ENCODE measurements at regions not wholly inside any gene's neighbourhood (a gene's known extent, or its start where the extent isn't known, plus 50 kb on each side); places are given as distances from the start of the nearest gene placed in this dataset.

GRCh38 chr1:168987330-168987729, 119.2 kb upstream of the ATP1B1 start:
- Histone ChIP-seq H3K4me3 (no peak overlapping the region), H3K27ac (no peak overlapping the region)

- H3K27ac ChIP-seq = no peak overlapping the region
- no peak overlapping the region for H3K4me3 ChIP-seq
Observed at GRCh38 chr1:168987923-168988322, 118.6 kb upstream of the ATP1B1 start.

DNA sequence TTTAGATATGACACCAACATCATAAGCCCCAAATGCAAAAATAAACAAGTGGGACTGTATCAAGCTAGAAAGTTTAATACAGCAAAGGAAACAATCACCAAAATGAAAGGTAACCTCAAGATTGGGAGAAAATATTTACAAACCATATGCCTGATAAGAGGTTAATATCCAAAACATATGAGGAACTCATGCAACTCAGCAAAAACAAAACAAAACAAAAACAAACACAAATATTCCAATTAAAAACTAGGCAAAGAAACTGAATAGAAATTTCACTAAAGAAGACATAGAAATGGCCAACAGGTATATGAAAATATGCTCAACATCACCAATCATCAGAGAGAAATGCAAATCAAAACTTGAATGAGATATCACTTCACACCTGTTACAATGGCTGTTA, 116.5 kb upstream of the ATP1B1 start:
- no peak overlapping the region for H3K27ac ChIP-seq
- no peak overlapping the region for H3K4me3 ChIP-seq

- H3K27ac ChIP-seq = peak overlapping the region in 8 of 21 experiments; percentile 8 to 65 (median 30)
- H3K4me3 ChIP-seq = no peak overlapping the region
Observed at GRCh38 chr1:168991667-168992475, 114.6 kb upstream of the ATP1B1 start.

DNA sequence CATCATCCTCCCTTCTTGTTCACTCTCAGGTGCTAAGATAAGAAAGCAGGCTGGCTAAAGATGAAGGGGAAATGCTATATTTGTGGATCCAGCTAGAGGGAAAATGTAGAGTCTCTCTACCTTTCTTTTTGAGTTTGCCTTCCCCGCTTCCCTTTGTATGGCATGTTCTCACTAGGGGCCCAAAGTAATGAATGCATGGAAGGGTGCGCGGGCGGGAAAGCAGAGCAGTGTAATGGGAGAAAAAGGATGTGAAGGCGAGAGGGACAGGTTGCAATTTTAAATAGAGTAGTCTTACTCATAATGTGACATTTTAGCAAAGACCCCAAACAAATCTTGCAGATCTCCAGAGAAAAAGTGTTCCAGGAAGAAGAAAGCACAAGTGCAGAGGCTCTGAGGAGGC, 105.1 kb upstream of the ATP1B1 start:
- Histone ChIP-seq H3K27ac (no peak overlapping the region), H3K4me3 (no peak overlapping the region)

- H3K27ac ChIP-seq = no peak overlapping the region
Observed at GRCh38 chr1:169003864-169004516, 102.5 kb upstream of the ATP1B1 start.

DNA sequence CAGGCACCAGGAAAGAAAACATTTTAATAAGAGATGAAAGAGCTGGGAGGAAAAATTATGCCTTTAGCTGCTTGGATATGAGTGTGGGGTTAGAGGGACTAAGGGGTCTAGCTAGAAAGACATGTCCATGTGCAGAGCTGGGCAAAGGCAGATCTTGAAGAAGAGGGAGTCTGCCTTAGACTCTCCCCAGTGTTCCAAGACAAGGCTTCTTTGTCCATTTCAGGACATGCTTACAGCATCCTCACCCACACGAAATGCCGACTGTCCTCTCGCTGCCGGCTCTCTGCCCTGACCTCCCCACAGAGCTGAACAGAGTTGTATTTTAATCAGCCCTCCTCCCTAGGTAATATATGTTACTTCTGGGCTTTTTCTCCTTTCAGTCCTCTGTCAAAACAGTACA, 100.7 kb upstream of the ATP1B1 start:
- H3K27ac ChIP-seq = no peak overlapping the region
- H3K4me3 ChIP-seq = no peak overlapping the region

More at GRCh38 chr1:169003864-169004516, 102.5 kb upstream of the ATP1B1 start:
- H3K4me3 ChIP-seq = no peak overlapping the region

- no peak overlapping the region for H3K4me3 ChIP-seq
- no peak overlapping the region for H3K27ac ChIP-seq
Observed at GRCh38 chr1:169009666-169010065, 96.8 kb upstream of the ATP1B1 start.

GRCh38 chr1:169012416-169012815, 94.1 kb upstream of the ATP1B1 start:
- Histone ChIP-seq H3K4me3 (no peak overlapping the region), H3K27ac (no peak overlapping the region)

GRCh38 chr1:169013821-169014220, 92.7 kb upstream of the ATP1B1 start:
- no peak overlapping the region for H3K4me3 ChIP-seq
- no peak overlapping the region for H3K27ac ChIP-seq

DNA sequence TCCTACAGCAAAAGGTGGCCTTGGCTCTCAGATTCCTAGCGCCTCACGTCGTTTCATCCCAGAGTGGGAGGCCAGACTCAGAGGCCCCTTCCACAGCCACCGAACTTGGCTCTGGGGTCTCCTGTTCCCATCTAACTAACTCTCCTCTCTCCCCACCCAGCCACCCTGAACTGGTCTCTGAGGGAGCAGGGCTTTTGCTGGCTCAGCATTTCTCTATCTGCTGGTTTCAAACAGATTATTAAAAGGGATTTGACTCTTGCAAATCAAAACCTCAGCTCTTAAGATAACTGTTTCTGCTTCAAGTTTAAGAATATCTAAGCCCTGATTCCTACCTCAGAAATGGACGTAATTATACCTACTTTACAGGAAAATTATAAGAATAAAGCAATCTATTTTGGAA, 91.0 kb upstream of the ATP1B1 start:
- Histone ChIP-seq H3K27ac (no peak overlapping the region), H3K4me3 (no peak overlapping the region)

GRCh38 chr1:169018751-169019150, 87.7 kb upstream of the ATP1B1 start:
- Histone ChIP-seq H3K4me3 (no peak overlapping the region), H3K27ac (no peak overlapping the region)

GRCh38 chr1:169019419-169020058, 87.0 kb upstream of the ATP1B1 start:
- Histone ChIP-seq H3K27ac (no peak overlapping the region), H3K4me3 (no peak overlapping the region)

- no peak overlapping the region for H3K4me3 ChIP-seq
- H3K27ac ChIP-seq = no peak overlapping the region
Observed at GRCh38 chr1:169020684-169021083, 85.8 kb upstream of the ATP1B1 start.

GRCh38 chr1:169022648-169023047, 83.8 kb upstream of the ATP1B1 start:
- Histone ChIP-seq H3K4me3 (no peak overlapping the region), H3K27ac (no peak overlapping the region)

DNA sequence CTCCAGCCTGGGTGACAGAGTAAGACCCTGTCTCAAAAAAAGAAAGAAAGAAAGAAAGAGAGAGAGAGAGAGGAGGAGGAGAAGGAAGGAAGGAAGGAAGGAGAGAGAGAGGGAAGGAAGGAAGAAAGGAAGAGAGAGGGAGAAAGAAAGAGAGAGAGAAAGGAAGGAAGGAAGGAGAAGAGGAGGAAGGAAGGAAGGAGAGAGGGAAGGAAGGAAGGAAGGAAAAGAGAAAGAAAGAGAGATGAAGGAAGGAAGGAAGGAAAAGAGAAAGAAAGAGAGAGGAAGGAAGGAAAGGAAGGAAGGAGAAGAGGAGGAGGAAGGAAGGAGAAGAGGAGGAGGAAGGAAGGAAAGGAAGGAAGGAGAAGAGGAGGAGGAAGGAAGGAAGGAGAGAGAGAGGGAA, 82.2 kb upstream of the ATP1B1 start:
- Histone ChIP-seq H3K4me3 (no peak overlapping the region), H3K27ac (no peak overlapping the region)

DNA sequence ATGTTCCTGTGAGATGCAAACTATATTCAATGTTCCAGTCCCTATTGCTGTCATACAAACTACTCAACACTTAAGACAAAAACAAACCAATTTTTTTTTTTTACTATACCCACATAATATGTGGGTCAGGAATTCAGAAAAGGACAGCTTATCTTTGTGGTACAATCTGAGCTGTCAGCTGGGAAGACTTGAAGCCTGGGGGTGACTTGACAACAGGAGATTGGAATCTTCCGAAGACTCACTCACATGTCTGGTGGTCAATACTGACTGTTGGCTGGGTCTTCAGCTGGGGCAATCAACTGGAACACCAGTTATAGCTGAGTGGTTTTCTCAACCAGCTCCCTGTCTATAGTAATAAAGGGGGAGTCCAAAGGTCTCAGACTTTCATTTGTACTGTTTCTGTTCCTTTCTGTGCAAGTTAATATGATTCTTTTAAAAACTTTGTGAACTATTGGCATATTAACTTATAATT, 81.7 kb upstream of the ATP1B1 start:
- H3K27ac ChIP-seq = no peak overlapping the region
- no peak overlapping the region for H3K4me3 ChIP-seq

GRCh38 chr1:169025412-169025811, 81.1 kb upstream of the ATP1B1 start:
- H3K27ac ChIP-seq = no peak overlapping the region
- H3K4me3 ChIP-seq = no peak overlapping the region

DNA sequence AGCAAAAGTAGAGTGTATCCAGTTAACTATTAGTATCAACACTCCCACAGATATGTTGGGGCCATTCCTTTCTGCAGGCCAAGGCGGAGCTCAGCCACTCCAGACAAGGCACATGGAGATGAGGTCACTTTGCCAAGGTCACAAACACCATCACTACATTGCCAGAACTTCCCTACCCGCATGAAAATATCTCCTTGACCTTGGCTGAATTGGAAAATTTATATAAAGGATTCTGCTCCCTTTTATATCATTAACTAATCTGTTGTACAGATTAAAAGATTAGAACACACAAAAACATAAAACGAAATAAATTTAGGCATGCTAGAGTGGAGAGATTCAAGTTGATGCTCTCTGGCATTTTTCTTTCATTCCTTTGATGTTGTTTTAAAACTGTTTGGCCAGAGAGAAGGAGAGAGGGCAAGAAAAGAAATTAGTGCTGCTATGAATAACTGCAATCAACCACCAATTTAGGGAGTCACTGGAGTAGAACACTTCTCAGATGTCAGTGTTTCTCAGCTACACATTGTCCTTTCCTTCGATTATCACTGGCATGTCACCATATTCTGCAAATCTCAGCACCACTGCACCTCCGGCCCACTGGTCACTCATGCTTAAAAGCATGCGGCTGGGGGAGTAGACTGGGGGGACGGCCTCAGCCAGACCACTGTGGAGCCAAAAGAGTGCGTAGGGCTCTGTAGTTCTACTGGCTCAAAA, 78.7 kb upstream of the ATP1B1 start:
- Histone ChIP-seq H3K27ac (no peak overlapping the region), H3K4me3 (no peak overlapping the region)

DNA sequence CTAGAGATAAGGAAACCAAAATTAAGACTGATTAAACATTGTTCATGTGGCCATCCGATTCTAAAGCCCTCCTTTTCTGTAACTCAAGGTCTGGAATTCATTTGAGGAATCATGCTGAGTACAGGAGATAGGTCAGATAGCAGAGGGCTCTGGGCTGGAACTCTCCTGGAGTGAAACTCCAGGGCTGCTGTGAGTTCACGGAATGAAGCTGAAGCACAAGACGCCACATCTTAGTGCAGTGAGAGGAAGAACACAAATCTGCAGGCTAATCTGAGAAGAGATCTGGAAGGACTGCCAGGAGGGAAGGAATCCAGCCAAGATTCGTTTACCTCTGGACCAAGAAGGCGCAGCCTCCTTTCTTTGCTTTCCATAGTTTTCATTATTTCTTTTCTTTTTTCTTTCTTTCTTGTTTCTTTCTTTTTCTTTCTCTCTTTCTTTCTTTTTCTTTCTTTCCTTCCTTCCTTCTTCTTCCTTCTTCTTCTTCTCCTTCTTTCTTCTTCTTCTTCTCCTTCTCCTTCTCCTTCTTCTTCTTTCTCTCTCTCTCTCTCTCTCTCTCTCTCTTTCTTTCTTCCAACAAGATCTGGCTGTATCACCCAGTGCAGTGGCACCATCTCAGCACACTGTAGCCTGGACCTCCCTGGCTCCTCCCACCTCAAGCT, 74.8 kb upstream of the ATP1B1 start:
- Histone ChIP-seq H3K4me3 (no peak overlapping the region), H3K27ac (no peak overlapping the region)
